Fibroblast of pulmonary artery (primary cell): ENCODE measurements at regions not wholly inside any gene's neighbourhood (a gene's known extent, or its start where the extent isn't known, plus 50 kb on each side); places are given as distances from the start of the nearest gene placed in this dataset.
"Not testable (repeated sequence)": the region's sequence is repeated elsewhere in the genome, so short reads cannot be mapped to it uniquely, and the experiment has no call there.

Experiments
- DNase-seq: peaks from one replicate; pipeline ENCODE4 v3.0.0-alpha.2; 2010; ENCODE audit warnings: low read depth
- H3K4me3 ChIP-seq: replicated peaks from 2 replicates; pipeline ENCODE4 v1.5.1; 2011; ENCODE audit warnings: low read depth, mild to moderate bottlenecking, control low read depth, low read length, moderate library complexity
- CTCF ChIP-seq: IDR thresholded peaks from 2 replicates; pipeline ENCODE4 v1.5.1; 2011; ENCODE audit warnings: mild to moderate bottlenecking, control low read depth, low read length, inconsistent platforms; ENCODE audit errors: missing control alignments

GRCh38 chr1:64343105-64343822 lies 126.7 kb upstream of the CACHD1 start:
- peak; percentile 61 for DNase-seq
- H3K4me3 ChIP-seq, result no peak overlapping the region

GRCh38 chr1:64343823-64344190 lies 126.1 kb upstream of the CACHD1 start:
- DNase-seq, result no peak
- TF ChIP-seq CTCF, result no peak
- H3K4me3 ChIP-seq, result no peak overlapping the region

More at GRCh38 chr1:64343105-64343822, 126.7 kb upstream of the CACHD1 start:
- no peak for TF ChIP-seq CTCF

GRCh38 chr1:64348270-64348960 lies 121.5 kb upstream of the CACHD1 start:
- no peak for DNase-seq
- TF ChIP-seq CTCF, result no peak
- H3K4me3 ChIP-seq, result no peak overlapping the region

GRCh38 chr1:64348961-64349648 lies 120.8 kb upstream of the CACHD1 start:
- H3K4me3 ChIP-seq, result no peak overlapping the region
- DNase-seq, result no peak
- TF ChIP-seq CTCF, result no peak

GRCh38 chr1:64355534-64355933 lies 114.4 kb upstream of the CACHD1 start:
- not testable (repeated sequence) for DNase-seq

GRCh38 chr1:64356636-64357256 lies 113.2 kb upstream of the CACHD1 start:
- TF ChIP-seq CTCF, result no peak
- DNase-seq, result no peak
- H3K4me3 ChIP-seq, result no peak overlapping the region

More at GRCh38 chr1:64355534-64355933, 114.4 kb upstream of the CACHD1 start:
- not testable (repeated sequence) for H3K4me3 ChIP-seq

- no peak for TF ChIP-seq CTCF
- H3K4me3 ChIP-seq, result no peak overlapping the region
- no peak for DNase-seq
These were observed 112.5 kb upstream of the CACHD1 start for GRCh38 chr1:64357422-64357821.
